Prostate gland (tissue), 2 donors: ENCODE measurements at regions not wholly inside any gene's neighbourhood (a gene's known extent, or its start where the extent isn't known, plus 50 kb on each side); places are given as distances from the start of the nearest gene placed in this dataset.

Source experiments
- DNase-seq: peaks from one replicate; pipeline ENCODE4 v3.0.0-alpha.2; 2019; ENCODE audit warnings: low spot score
- H3K27ac ChIP-seq, 2 donors: fragments of 200-600 bp; sonication (generic); 2 replicates each; pipeline ENCODE4 v1.5.1; 2017 to 2019
- H3K27me3 ChIP-seq: fragments of 200-600 bp; sonication (generic); replicated peaks from 2 replicates; pipeline ENCODE4 v1.5.1; 2019; ENCODE audit not compliant: insufficient read depth
- H3K36me3 ChIP-seq, 2 donors: fragments of 200-600 bp; sonication (generic); 1 replicate in 1 of 2; 2 replicates in 1 of 2; pipeline versions ENCODE4 v1.5.1 to v1.8.1; 2017 to 2019
- H3K4me1 ChIP-seq: fragments of 200-600 bp; sonication (generic); replicated peaks from 2 replicates; pipeline ENCODE4 v1.5.1; 2019
- H3K4me3 ChIP-seq, 2 donors: fragments of 200-600 bp; sonication (generic); 2 replicates each; pipeline ENCODE4 v1.5.1; 2017 to 2019
- H3K9me3 ChIP-seq: fragments of 200-600 bp; sonication (generic); 2 replicates; pipeline ENCODE4 v1.5.1; 2017
- POLR2A ChIP-seq: fragments of 450-650 bp; IDR thresholded peaks from one replicate; pipeline ENCODE4 v1.6.1; 2016; ENCODE audit warnings: antibody characterized with exemption, mild to moderate bottlenecking
- POLR2AphosphoS5 ChIP-seq: sonication (generic); formaldehyde crosslinking; IDR thresholded peaks from one replicate; pipeline ENCODE4 v1.6.1; 2017; ENCODE audit warnings: antibody characterized with exemption
- WGBS: methylation state at CpG from one replicate; pipeline ENCODE4 v1.1.5; 2018; 5-methylcytosine and 5-hydroxymethylcytosine counted together
- intact Hi-C: fragments of 100-400 bp; cut with DNase I; formaldehyde crosslinking; loops from one replicate; pipeline ENCODE4 v1.14.2; 2022
- TF ChIP-seq, protein P1 (sequence below), 4 experiments: fragments of 200-600 bp in 2 of 4; fragments of 450-650 bp in 2 of 4; sonication (generic) in 2 of 4; IDR thresholded peaks; 1 replicate in 3 of 4; 2 replicates in 1 of 4; pipeline ENCODE4 v1.5.1; 2016 to 2019; ENCODE audit warnings: antibody characterized with exemption in 4 of 4, mild to moderate bottlenecking in 2 of 4, moderate library complexity in 2 of 4

GRCh38 chr21:26698416-26698815 lies 125.3 kb upstream of the CYYR1 start:
- no peaks in the 10 kb centered on the region for H3K36me3 ChIP-seq
- no peak overlapping the region for H3K4me3 ChIP-seq
- WGBS = 86% methylated on average over 3 of the region's 3 CpGs
- TF ChIP-seq POLR2A (no peak), POLR2AphosphoS5 (no peak)
- TF ChIP-seq, protein P1, sequence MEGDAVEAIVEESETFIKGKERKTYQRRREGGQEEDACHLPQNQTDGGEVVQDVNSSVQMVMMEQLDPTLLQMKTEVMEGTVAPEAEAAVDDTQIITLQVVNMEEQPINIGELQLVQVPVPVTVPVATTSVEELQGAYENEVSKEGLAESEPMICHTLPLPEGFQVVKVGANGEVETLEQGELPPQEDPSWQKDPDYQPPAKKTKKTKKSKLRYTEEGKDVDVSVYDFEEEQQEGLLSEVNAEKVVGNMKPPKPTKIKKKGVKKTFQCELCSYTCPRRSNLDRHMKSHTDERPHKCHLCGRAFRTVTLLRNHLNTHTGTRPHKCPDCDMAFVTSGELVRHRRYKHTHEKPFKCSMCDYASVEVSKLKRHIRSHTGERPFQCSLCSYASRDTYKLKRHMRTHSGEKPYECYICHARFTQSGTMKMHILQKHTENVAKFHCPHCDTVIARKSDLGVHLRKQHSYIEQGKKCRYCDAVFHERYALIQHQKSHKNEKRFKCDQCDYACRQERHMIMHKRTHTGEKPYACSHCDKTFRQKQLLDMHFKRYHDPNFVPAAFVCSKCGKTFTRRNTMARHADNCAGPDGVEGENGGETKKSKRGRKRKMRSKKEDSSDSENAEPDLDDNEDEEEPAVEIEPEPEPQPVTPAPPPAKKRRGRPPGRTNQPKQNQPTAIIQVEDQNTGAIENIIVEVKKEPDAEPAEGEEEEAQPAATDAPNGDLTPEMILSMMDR (IDR thresholded peaks at IDR 0.05) = no peak
- no peaks in the 10 kb centered on the region for H3K4me1 ChIP-seq
- H3K27ac ChIP-seq = no peak overlapping the region
- intact Hi-C loops = no loop called here
- no peaks in the 10 kb centered on the region for H3K27me3 ChIP-seq
- no peaks in the 10 kb centered on the region for H3K9me3 ChIP-seq
- no peak for DNase-seq

DNA sequence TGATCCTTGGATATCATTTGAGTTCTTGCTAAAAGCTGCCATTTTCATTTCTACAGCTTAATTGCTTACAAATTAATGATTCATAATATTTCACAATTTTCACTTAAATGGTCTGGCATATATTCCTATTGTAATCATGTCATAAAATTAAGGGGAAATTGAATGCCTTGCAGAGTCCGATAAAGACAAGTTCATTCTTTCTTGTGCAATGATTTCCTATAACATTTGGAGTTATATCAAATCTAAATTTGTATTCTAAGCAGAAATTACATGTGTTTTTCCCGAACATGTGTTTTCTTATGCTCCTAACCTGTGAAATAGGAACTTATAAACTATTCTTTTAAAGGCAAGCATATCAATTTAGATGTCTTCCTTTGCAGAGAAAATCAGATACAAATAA lies 118.3 kb upstream of the CYYR1 start:
- H3K9me3 ChIP-seq = no peaks in the 10 kb centered on the region
- DNase-seq = no peak
- 80% methylated on average over 2 of the region's 2 CpGs for WGBS
- no peaks in the 10 kb centered on the region for H3K4me1 ChIP-seq
- H3K36me3 ChIP-seq = no peaks in the 10 kb centered on the region
- no peak for TF ChIP-seq POLR2AphosphoS5
- TF ChIP-seq POLR2A = no peak
- TF ChIP-seq, protein P1 (IDR thresholded peaks at IDR 0.05) = no peak
- no peaks in the 10 kb centered on the region for H3K27me3 ChIP-seq
- H3K4me3 ChIP-seq = no peak overlapping the region
- H3K27ac ChIP-seq = no peak overlapping the region
- intact Hi-C loops = no loop called here

DNA sequence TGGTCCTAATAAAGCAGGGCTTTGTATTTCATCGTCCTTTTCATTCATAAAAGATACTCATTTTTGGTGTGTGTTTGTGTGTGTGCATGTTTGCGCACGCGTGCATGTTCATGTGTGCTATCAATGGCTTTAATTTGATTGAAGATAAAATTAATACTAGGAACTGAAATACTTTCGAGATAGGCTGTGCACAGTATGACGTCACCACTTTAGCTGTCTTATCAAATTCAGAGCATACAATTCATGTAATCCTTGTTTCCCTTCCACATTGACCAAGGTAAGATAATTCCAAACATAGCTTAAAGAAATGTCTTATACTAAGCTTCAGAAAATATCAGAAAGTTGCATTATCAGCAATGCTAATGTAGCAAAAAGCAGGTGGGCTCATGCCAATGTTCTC lies 113.6 kb upstream of the CYYR1 start:
- Histone ChIP-seq H3K9me3 (no peaks in the 10 kb centered on the region), H3K27me3 (no peaks in the 10 kb centered on the region), H3K36me3 (no peaks in the 10 kb centered on the region), H3K27ac (no peak overlapping the region), H3K4me1 (no peaks in the 10 kb centered on the region), H3K4me3 (no peak overlapping the region)
- DNase-seq = no peak
- TF ChIP-seq, protein P1 (IDR thresholded peaks at IDR 0.05) = no peak
- intact Hi-C loops = no loop called here
- 77% methylated on average over 6 of the region's 6 CpGs for WGBS

DNA sequence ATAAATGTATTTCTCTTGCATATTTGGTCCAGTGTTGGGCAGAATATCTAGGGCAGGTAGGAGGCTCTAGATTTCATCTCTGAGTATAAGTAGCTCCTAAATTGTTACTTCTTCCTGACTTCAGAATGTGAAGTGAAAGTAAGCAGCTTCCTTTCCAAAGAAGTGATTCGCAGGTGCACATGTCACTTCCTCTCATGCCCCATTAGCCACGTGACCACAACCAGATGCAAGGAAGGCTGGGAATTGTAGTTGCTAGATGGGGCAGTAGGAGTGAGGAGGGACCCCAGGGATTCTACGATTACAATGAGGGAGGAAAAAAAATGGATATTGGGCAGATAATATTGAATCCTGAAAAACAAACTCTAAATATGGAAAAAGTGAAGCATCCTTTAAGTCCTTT lies 113.2 kb upstream of the CYYR1 start:
- H3K9me3 ChIP-seq = no peaks in the 10 kb centered on the region
- H3K27me3 ChIP-seq = no peaks in the 10 kb centered on the region
- no peak for DNase-seq
- TF ChIP-seq POLR2AphosphoS5 (no peak), POLR2A (no peak)
- TF ChIP-seq, protein P1 (IDR thresholded peaks at IDR 0.05) = no peak
- intact Hi-C loops = no loop called here
- H3K36me3 ChIP-seq = no peaks in the 10 kb centered on the region
- H3K4me1 ChIP-seq = no peaks in the 10 kb centered on the region
- H3K27ac ChIP-seq = no peak overlapping the region
- no peak overlapping the region for H3K4me3 ChIP-seq
- WGBS = 41% methylated on average over 3 of the region's 3 CpGs

GRCh38 chr21:26684889-26685288 lies 111.8 kb upstream of the CYYR1 start:
- WGBS = 46% methylated on average over 4 of the region's 4 CpGs
- Histone ChIP-seq H3K27me3 (no peaks in the 10 kb centered on the region), H3K27ac (no peak overlapping the region), H3K9me3 (no peaks in the 10 kb centered on the region), H3K36me3 (no peaks in the 10 kb centered on the region), H3K4me3 (no peak overlapping the region), H3K4me1 (no peaks in the 10 kb centered on the region)
- TF ChIP-seq POLR2A (no peak), POLR2AphosphoS5 (no peak)
- TF ChIP-seq, protein P1 (IDR thresholded peaks at IDR 0.05) = no peak
- no peak for DNase-seq
- intact Hi-C loops = no loop called here
